ENCODE measurements at regions not wholly inside any gene's neighbourhood (a gene's known extent, or its start where the extent isn't known, plus 50 kb on each side); places are given as distances from the start of the nearest gene placed in this dataset.

DNA sequence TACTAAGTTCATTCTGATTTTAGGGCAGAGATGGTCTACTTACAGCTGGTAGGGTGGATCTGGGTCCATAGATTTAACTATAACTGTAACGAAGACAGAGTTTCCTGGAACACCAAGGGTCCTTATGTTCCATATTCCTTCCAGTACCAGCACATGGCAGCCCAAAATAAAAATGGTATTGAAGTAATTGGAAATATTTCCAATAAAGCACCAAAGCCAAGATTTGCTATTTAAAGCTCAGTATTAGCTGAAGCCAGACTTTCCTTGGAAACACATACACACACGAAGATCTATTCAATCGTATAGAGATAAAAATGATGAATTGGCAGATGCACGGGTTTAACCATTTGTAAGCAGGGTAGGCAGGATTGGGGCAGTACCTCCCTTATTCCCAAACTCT is 289.1 kb upstream of the SORCS1 start:
- Histone ChIP-seq H3K18ac (ENCODE audit: insufficient read length, low read depth, low read length) (no peak overlapping the region), H3K14ac (ENCODE audit: insufficient read depth, low read length) (no peak overlapping the region), H4K91ac (ENCODE audit: insufficient read length, low read depth, low read length) (no peak overlapping the region), H4K5ac (ENCODE audit: insufficient read length, low read depth, low read length) (no peak overlapping the region), H3K23ac (ENCODE audit: insufficient read length, low read depth, low read length) (no peak overlapping the region), H3K4me2 (ENCODE audit: insufficient read depth, insufficient read length, low read length) (no peak overlapping the region), H3K23me2 (ENCODE audit: insufficient read length, low read depth, low read length, poor library complexity, severe bottlenecking) (no peaks in the 10 kb centered on the region), H2BK12ac (ENCODE audit: insufficient read length, low read depth, low read length) (no peak overlapping the region), H2BK20ac (ENCODE audit: low read depth, low read length, poor library complexity, severe bottlenecking) (no peak overlapping the region), H3K9ac (ENCODE audit: extremely low read depth, insufficient read length, low read length) (no peak overlapping the region), H2BK5ac (ENCODE audit: insufficient read length, low read length) (no peak overlapping the region), H2AFZ (ENCODE audit: low read length) (no peak overlapping the region), H2BK120ac (ENCODE audit: low read depth, low read length, poor library complexity, severe bottlenecking) (no peak overlapping the region), H2BK15ac (ENCODE audit: low read depth, low read length) (no peak overlapping the region), H3K4me1 (ENCODE audit: insufficient read depth, low read length) (no peaks in the 10 kb centered on the region), H3K27me3 (ENCODE audit: insufficient read depth, low read length) (no peaks in the 10 kb centered on the region; the same call in 1 of the 2 replicates), H3K56ac (ENCODE audit: insufficient read length, low read depth, low read length) (no peak overlapping the region), H2AK5ac (ENCODE audit: insufficient read length, low read length) (no peak overlapping the region), H3K27ac (ENCODE audit: insufficient read length, low read depth, low read length) (no peak overlapping the region), H3K9me3 (ENCODE audit: control insufficient read depth, low read depth, low read length) (no peaks in the 10 kb centered on the region), H4K8ac (replicated peaks; ENCODE audit: insufficient read length, low read depth, low read length) (no peak overlapping the region), H3K79me2 (ENCODE audit: insufficient read depth, low read length) (no peaks in the 10 kb centered on the region), H3T11ph (ENCODE audit: low read length) (no peak overlapping the region), H4K20me1 (ENCODE audit: control insufficient read depth, insufficient read depth, insufficient read length) (no peaks in the 10 kb centered on the region), H3K4ac (ENCODE audit: low read depth, low read length) (no peak overlapping the region), H3K79me1 (ENCODE audit: insufficient read depth, low read depth, low read length, poor library complexity, severe bottlenecking) (no peaks in the 10 kb centered on the region)
- H3K27ac Mint-ChIP-seq: no peak overlapping the region
- H3K4me1 Mint-ChIP-seq: peaks cover 4 to 7% of the 10 kb centered on the region in 2 experiments
- no CpG with 5 or more reads among the region's 4 CpGs for WGBS (ENCODE audit: extremely low coverage, insufficient read length, low lambda C conversion rate)
- H3K9me3 Mint-ChIP-seq: no peaks in the 10 kb centered on the region
- DNase-seq: no peak
- no peaks in the 10 kb centered on the region for H3K36me3 Mint-ChIP-seq (ENCODE audit: insufficient read depth in 1 of 3, low read depth in 3 of 3)
- no peak overlapping the region for H3K4me3 Mint-ChIP-seq
- H3K27me3 Mint-ChIP-seq (ENCODE audit: low read depth): no peaks in the 10 kb centered on the region
- TF ChIP-seq CTCF (conservative IDR thresholded peaks at IDR 0.05): no peak

Data from H9 (cell line).